A549 (cell line): ENCODE measurements at regions not wholly inside any gene's neighbourhood (a gene's known extent, or its start where the extent isn't known, plus 50 kb on each side); places are given as distances from the start of the nearest gene placed in this dataset.

Experiments
- BHLHE40 ChIP-seq: IDR thresholded peaks from 2 replicates; pipeline ENCODE4 v1.6.1; 2012; ENCODE audit warnings: low read depth, low read length, inconsistent platforms
- EP300 ChIP-seq, 2 experiments: fragments of >200 bp; sonication (Bioruptor Twin); formaldehyde crosslinking; IDR thresholded peaks; 2 replicates in 1 of 2; 3 replicates in 1 of 2; pipeline ENCODE4 v1.6.1; 2016 to 2017
- HDAC2 ChIP-seq: fragments of 200-600 bp; sonication (generic); IDR thresholded peaks from 2 replicates; pipeline ENCODE4 v1.6.1; 2016
- POLR2A ChIP-seq: IDR thresholded peaks from 2 replicates; pipeline ENCODE4 v1.6.1; 2012; ENCODE audit warnings: mild to moderate bottlenecking, low read length
- SMC3 ChIP-seq: fragments of >200 bp; sonication (Bioruptor Twin); formaldehyde crosslinking; IDR thresholded peaks from 3 replicates; pipeline ENCODE4 v1.6.1; 2018; ENCODE audit warnings: inconsistent platforms

GRCh38 chr21:39056636-39057035 lies 126.6 kb downstream of the PSMG1 start:
- no peak for TF ChIP-seq POLR2A
- TF ChIP-seq BHLHE40 = no peak
- TF ChIP-seq HDAC2 = no peak
- no peak for TF ChIP-seq SMC3
- TF ChIP-seq EP300 (IDR thresholded peaks at IDR 0.05) = no peak
